ENCODE measurements at regions not wholly inside any gene's neighbourhood (a gene's known extent, or its start where the extent isn't known, plus 50 kb on each side); places are given as distances from the start of the nearest gene placed in this dataset.
"Not testable (repeated sequence)": the region's sequence is repeated elsewhere in the genome, so short reads cannot be mapped to it uniquely, and the experiment has no call there.

GRCh38 chr9:62838024-62838718 lies 1648.3 kb downstream of the SPATA31A7 start:
- not testable (repeated sequence) for TF ChIP-seq FOXM1 (IDR thresholded peaks at IDR 0.05; ENCODE audit: borderline replicate concordance); ZNF384 (IDR thresholded peaks at IDR 0.05); BHLHE40 (IDR thresholded peaks at IDR 0.05; ENCODE audit: borderline replicate concordance); LEF1 (IDR thresholded peaks at IDR 0.05; ENCODE audit: borderline replicate concordance)
